ENCODE measurements at regions not wholly inside any gene's neighbourhood (a gene's known extent, or its start where the extent isn't known, plus 50 kb on each side); places are given as distances from the start of the nearest gene placed in this dataset.

GRCh38 chr4:161329852-161330251, 833.9 kb downstream of the FSTL5 start:
- Histone ChIP-seq H3K4me2 (ENCODE audit: insufficient read depth, low read length) (no peak overlapping the region), H4K20me1 (ENCODE audit: insufficient read depth, low read length) (no peaks in the 10 kb centered on the region), H2AFZ (ENCODE audit: low read length) (no peak overlapping the region), H3K27ac (ENCODE audit: low read depth, low read length) (no peak overlapping the region), H3K4me1 (ENCODE audit: insufficient read depth, low read length) (no peaks in the 10 kb centered on the region), H3K4me3 (ENCODE audit: insufficient read depth, low read length) (no peak overlapping the region), H3K27me3 (ENCODE audit: insufficient read depth, low read length) (no peaks in the 10 kb centered on the region), H3K36me3 (ENCODE audit: insufficient read depth, low read length) (no peaks in the 10 kb centered on the region), H3K9me3 (ENCODE audit: low read depth, low read length) (no peaks in the 10 kb centered on the region), H3K79me2 (ENCODE audit: insufficient read depth, low read length) (no peaks in the 10 kb centered on the region)
- no peak for TF ChIP-seq CTCF (IDR thresholded peaks at IDR 0.05; ENCODE audit: extremely low read depth, low read depth, low read length)
- DNase-seq (ENCODE audit: insufficient read length, low spot score, missing footprints): no peak

- TF ChIP-seq CTCF (IDR thresholded peaks at IDR 0.05; ENCODE audit: extremely low read depth, low read depth, low read length): no peak
- Histone ChIP-seq H3K4me1 (ENCODE audit: insufficient read depth, low read length) (no peaks in the 10 kb centered on the region), H3K36me3 (ENCODE audit: insufficient read depth, low read length) (no peaks in the 10 kb centered on the region), H3K27me3 (ENCODE audit: insufficient read depth, low read length) (no peaks in the 10 kb centered on the region), H3K79me2 (ENCODE audit: insufficient read depth, low read length) (no peaks in the 10 kb centered on the region), H4K20me1 (ENCODE audit: insufficient read depth, low read length) (no peaks in the 10 kb centered on the region), H2AFZ (ENCODE audit: low read length) (no peak overlapping the region), H3K9me3 (ENCODE audit: low read depth, low read length) (no peaks in the 10 kb centered on the region), H3K27ac (ENCODE audit: low read depth, low read length) (no peak overlapping the region), H3K4me2 (ENCODE audit: insufficient read depth, low read length) (no peak overlapping the region), H3K4me3 (ENCODE audit: insufficient read depth, low read length) (no peak overlapping the region)
- no peak for DNase-seq (ENCODE audit: insufficient read length, low spot score, missing footprints)
Measured at GRCh38 chr4:161321706-161322105, 842.1 kb downstream of the FSTL5 start.

GRCh38 chr4:161320377-161320776, 843.4 kb downstream of the FSTL5 start:
- no peak overlapping the region for H2AFZ ChIP-seq (ENCODE audit: low read length)
- H3K4me2 ChIP-seq (ENCODE audit: insufficient read depth, low read length): no peak overlapping the region
- no peaks in the 10 kb centered on the region for H4K20me1 ChIP-seq (ENCODE audit: insufficient read depth, low read length)
- no peaks in the 10 kb centered on the region for H3K9me3 ChIP-seq (ENCODE audit: low read depth, low read length)
- H3K4me1 ChIP-seq (ENCODE audit: insufficient read depth, low read length): no peaks in the 10 kb centered on the region
- H3K36me3 ChIP-seq (ENCODE audit: insufficient read depth, low read length): no peaks in the 10 kb centered on the region
- no peaks in the 10 kb centered on the region for H3K27me3 ChIP-seq (ENCODE audit: insufficient read depth, low read length)
- H3K79me2 ChIP-seq (ENCODE audit: insufficient read depth, low read length): no peaks in the 10 kb centered on the region
- H3K4me3 ChIP-seq (ENCODE audit: insufficient read depth, low read length): no peak overlapping the region
- no peak for DNase-seq (ENCODE audit: insufficient read length, low spot score, missing footprints)
- H3K27ac ChIP-seq (ENCODE audit: low read depth, low read length): no peak overlapping the region
- TF ChIP-seq CTCF (IDR thresholded peaks at IDR 0.05; ENCODE audit: extremely low read depth, low read depth, low read length): no peak

GRCh38 chr4:161317000-161317399, 846.8 kb downstream of the FSTL5 start:
- Histone ChIP-seq H3K36me3 (ENCODE audit: insufficient read depth, low read length) (no peaks in the 10 kb centered on the region), H3K4me2 (ENCODE audit: insufficient read depth, low read length) (no peak overlapping the region), H3K9me3 (ENCODE audit: low read depth, low read length) (no peaks in the 10 kb centered on the region), H3K27me3 (ENCODE audit: insufficient read depth, low read length) (no peaks in the 10 kb centered on the region), H3K27ac (ENCODE audit: low read depth, low read length) (no peak overlapping the region), H2AFZ (ENCODE audit: low read length) (no peak overlapping the region), H3K79me2 (ENCODE audit: insufficient read depth, low read length) (no peaks in the 10 kb centered on the region), H3K4me1 (ENCODE audit: insufficient read depth, low read length) (no peaks in the 10 kb centered on the region), H3K4me3 (ENCODE audit: insufficient read depth, low read length) (no peak overlapping the region), H4K20me1 (ENCODE audit: insufficient read depth, low read length) (no peaks in the 10 kb centered on the region)
- TF ChIP-seq CTCF (IDR thresholded peaks at IDR 0.05; ENCODE audit: extremely low read depth, low read depth, low read length): no peak
- no peak for DNase-seq (ENCODE audit: insufficient read length, low spot score, missing footprints)
